SK-MEL-5 (cell line): ENCODE measurements at regions not wholly inside any gene's neighbourhood (a gene's known extent, or its start where the extent isn't known, plus 50 kb on each side); places are given as distances from the start of the nearest gene placed in this dataset.

ENCODE experiments used
- DNase-seq: peaks from one replicate; pipeline ENCODE4 v3.0.0-alpha.2; 2016; ENCODE audit warnings: low read depth, low spot score
- in situ Hi-C: cut with HindIII; loops from 2 replicates; pipeline ENCODE4 v1.10.0; 2016; ENCODE audit warnings: low sequenced_read_pairs, high pct_unique_total_duplicates, low pct_unique_long_range_greater_than_20kb

DNA sequence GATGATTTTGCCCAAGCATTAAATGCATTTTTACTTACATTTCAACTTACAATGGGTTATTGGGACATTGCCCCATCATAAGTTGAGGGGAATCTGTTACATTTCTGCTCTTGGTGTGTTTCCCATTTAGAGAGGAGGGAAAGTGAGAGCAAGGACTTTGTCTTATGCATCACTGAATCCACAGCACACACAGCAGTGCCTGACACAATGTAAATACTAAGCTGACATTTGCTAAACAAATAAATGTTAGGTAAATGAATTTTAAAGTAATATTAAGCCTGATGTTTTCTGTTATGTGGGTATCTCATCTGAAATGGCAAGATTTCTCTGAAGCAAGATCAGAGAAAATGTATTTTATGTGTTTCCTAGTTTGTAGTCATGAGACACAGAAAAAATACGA, 143.6 kb upstream of the STXBP5 start:
- in situ Hi-C loops: no loop called here
- no peak for DNase-seq

DNA sequence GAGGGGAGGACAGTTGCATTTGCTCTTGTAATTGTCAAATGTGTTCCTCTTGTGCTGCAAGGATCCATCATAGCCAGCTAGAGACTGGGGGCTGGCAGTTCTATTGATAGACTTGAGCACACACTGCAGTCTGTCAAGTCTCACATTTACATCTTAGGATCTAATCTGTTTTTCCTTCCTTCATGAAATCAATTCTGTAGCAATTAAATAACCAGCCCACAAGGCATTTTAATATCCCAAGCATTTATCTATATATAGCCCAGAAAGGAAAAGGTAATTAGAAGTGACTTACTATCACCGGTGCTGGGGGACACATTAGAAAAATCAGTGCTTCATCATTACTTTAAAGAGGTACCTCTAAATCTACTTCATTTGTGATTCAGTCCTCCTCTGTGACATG, 143.0 kb upstream of the STXBP5 start:
- DNase-seq: no peak
- in situ Hi-C loops: no loop called here

DNA sequence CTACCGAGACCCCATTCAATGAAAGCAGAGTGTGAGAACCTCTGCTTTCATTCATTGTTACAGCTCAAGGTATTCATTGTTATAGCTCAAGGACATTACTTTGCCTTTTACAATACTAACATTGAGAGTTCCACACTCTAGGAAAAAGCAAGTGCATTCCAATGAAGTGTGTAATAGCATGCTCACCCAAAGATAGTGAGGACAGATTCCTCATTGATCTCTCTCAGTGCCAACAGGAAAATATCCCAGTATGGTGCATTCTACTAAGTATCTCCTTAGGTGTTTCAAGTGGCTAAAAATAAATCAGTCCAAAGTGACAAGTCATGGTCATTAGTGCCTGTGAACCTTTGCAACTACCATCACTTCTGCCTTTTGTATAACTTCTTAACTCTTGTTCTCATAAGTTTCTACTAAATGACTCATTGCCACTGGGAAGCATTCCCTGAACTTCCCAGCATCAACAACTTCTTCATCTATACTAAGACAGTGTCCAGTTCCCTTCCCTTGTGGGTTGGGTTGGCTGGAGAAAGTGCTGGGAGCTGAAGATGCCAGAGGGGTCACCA, 140.7 kb upstream of the STXBP5 start:
- peak; percentile 44 for DNase-seq
- in situ Hi-C loops: no loop called here

DNA sequence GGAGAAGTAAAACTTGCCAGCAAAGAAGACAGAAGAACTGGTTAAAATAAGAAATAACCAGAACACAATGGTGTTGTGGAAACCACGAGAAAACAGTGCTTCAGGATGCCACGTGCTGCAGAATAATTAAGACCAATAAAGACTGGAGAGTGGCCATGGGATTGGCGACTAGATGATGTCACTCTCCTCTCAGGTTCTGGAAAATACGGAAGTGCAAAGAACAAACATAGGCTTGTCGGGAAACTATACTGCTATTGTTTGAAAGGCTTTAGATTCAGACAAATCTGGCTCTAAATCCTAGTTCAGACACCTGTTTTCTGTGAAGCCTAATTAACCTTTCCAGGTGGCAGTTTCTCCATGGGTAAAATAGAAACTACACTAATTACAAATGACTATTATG, 138.4 kb upstream of the STXBP5 start:
- in situ Hi-C loops: no loop called here
- no peak for DNase-seq

DNA sequence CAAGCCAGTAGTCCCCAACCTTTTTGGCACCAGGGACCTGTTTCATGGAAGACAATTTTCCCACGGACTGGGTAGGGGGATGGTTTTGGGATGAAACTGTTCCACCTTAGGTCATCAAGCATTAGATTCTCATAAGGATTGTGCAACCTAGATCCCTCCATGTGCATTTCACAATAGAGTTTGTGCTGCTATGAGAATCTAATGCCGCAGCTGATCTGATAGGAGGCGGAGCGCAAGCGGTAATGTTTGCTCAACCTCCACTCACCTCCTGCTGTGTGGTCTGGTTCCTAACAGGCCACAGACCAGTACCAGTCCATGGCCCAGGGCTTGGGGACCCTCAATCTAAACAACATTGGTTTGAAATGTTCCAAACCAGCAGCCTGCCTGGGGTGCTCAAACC, 137.0 kb upstream of the STXBP5 start:
- DNase-seq: no peak
- in situ Hi-C loops: no loop called here

DNA sequence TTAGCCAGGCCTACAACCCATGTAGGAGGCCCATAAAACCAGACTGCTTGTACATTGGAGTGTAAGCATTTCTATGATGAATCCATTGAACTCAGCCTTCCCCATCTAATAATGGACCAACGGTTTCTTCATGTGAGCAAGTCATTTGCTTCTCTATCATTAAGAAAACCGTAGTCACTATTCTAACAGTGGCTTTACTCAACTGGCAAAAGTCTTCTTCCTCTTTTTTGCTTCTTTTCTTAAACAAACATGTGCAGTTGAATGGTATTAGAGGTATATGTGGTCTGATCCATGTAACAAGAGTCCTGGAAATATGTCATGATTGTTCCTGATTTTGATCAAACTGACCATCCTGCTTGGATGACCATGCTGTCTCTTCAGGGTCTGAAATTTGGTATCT, 132.4 kb upstream of the STXBP5 start:
- in situ Hi-C loops: no loop called here
- no peak for DNase-seq

DNA sequence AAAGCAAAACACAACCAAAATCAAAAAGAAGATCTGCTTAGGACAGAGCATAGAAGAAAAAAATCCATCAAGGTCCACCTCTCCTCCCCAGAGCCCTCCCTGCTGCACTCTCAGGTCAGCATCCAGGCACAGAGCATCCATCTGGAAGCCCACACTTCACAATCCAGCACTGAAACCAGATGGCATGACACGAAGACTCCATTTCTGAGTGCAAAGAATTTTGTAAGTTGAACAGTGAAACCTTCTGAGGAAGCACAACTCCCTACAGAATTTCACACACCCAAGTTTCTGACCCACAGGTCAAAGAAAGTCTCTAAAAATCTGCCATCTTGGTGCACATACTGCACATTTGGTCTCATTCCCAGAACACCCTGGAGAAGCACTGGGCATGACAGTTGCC, 128.8 kb upstream of the STXBP5 start:
- in situ Hi-C loops: no loop called here
- DNase-seq: no peak

DNA sequence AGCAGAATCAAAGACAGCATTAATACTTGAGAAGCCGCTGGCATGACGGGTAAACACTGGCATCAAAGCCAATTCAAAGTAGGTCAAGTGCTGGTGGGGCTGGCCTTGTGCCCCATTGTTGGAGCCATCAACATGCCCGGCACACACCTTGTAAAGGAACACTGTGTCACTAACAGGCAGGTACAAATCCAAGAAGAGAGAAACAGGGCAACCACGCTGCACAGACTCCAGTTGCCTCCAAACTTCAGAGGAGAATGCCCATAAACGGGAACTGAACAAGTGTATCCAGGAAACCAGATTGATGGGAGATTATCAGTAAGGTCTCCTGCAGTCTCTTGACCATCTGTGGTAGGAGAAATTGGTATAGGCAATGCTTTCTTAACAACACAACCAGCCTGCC, 127.0 kb upstream of the STXBP5 start:
- in situ Hi-C loops: no loop called here

DNA sequence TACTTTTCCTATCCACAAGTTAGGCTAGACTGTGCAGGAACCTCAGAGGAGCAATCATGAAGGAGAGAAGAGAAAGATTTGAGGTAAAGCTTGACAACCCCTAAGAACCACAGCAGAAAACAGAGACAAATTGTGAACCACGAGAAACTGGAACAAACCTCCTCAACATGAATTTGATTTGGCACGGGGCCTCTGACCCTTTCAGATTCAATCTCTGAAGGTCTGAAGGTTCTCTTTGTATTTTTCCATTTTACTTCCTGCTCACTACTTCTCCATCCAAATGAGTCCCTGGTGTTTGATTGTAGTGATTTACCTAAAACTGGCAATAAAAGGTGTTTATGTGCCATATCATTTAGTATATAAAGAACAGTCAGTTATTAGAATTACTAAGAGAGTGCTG, 126.1 kb upstream of the STXBP5 start:
- no peak for DNase-seq

More for the DNA sequence above, 127.0 kb upstream of the STXBP5 start:
- no peak for DNase-seq

DNA sequence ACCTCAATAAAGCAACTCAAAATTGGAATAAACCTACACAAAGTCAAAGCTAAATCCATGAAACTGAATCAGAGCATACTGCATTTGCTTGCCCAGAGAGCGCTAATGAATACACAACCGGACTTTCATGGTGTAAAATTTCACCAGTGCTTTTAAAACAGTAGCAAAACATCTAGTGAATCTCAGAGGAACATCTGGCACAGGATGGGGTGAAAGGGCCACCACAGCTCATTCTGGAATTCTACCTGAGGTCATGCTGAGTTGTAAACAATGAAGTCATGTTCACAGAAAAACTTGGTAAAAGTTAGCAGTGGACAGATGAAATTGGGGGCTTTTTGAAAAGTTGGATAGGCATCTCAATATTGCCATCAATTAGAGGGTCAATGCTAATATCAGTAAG, 125.6 kb upstream of the STXBP5 start:
- in situ Hi-C loops: no loop called here
- DNase-seq: no peak

More for the DNA sequence above, 126.1 kb upstream of the STXBP5 start:
- in situ Hi-C loops: no loop called here

DNA sequence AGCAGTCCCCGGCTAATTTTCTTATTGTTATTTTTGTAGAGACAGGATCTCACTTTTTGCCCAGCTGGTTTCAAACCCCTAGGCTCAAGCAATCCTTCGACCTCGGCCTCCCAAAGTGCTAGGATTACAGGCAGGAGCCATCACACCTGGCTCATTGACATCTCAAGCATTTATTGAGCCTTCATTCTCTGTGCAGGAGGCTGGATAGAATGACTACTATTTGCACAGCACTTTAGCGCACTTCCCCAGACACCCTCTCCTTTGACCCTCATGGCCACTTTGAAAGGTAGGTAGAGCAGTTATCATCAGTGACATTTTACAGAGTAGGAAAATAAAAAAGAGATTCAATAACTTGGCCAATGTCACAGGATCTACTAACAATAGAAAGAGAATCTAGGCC, 124.0 kb upstream of the STXBP5 start:
- in situ Hi-C loops: no loop called here
- no peak for DNase-seq

DNA sequence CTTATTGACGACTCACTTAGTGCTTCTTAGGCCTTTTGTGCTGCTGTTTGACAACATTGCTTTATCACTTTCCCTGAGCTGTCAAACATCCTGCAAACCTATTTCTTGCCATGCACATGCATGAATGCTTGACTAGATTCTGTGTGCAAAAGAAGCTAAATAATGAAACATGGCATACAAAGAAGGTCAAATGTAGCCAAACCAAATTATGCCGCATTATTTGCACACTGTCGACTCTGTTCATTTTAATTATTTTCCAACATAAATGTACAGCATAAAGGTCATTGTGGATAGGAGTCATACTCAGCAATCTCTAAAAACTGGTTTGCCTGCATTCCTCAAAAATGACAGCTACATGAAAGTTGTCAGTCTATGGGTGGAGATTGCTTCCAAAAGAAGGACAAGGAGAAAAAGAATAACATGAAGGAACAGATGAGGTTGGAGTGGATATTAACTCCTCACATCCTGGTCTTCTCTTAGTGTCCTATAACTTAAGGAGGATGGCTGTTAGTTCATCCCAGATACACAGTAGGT, 123.1 kb upstream of the STXBP5 start:
- in situ Hi-C loops: no loop called here
- no peak for DNase-seq

DNA sequence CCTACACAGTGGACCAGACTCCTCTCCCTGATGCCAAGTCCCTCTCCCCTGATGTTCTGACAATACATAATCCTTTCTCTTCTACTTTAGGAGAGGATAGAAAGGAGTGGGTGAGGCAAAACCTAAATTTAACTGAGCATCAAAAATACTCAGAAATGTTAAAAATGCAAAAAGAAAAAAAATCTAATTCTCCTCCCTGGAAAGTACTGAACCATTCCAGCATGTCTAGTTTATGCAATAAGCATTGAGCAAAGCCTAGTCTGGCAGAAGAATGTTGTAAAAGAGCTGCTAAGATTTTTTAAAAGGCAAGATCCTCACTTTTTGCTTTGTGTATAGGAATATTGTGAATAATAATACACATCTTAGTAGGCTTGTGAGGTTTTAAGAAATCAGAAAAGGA, 116.6 kb upstream of the STXBP5 start:
- in situ Hi-C loops: no loop called here
- no peak for DNase-seq

DNA sequence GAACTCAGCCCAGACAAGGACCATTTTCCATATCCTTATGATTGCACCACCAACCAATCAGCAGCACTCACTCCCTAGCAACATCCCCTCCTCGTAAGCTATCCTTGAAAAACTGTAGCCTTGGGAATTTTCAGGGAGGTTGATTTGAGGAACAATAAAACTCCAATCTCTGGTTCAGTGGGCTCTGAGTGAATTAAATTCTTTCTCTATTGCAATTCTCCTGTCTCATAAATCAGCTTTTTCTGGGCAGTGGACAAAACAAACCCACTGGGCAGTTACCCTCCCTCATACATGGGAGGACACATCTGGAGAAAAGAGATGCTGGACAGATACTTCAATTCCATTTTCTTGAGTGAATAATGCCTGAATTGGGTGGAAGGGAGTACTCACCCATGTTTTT, 115.4 kb upstream of the STXBP5 start:
- no peak for DNase-seq
- in situ Hi-C loops: no loop called here

DNA sequence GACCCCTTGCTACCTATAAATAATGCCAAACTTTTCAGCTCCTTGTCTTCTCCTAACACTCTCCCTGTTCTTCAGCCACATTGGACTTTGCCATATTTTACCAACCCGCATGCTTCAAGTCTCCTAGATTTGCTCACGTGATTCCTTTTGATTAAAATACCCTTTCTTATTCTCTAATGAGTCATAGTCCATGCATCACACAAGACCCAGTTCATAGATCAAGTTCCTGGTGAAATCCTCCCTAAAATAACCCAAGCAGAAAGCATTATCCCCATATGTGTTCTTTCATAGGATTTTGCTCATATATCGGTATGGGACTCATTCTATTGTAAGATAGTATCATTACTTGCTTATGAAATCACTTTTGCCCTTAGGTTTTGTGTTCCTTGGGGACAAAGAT, 108.9 kb upstream of the STXBP5 start:
- no peak for DNase-seq

DNA sequence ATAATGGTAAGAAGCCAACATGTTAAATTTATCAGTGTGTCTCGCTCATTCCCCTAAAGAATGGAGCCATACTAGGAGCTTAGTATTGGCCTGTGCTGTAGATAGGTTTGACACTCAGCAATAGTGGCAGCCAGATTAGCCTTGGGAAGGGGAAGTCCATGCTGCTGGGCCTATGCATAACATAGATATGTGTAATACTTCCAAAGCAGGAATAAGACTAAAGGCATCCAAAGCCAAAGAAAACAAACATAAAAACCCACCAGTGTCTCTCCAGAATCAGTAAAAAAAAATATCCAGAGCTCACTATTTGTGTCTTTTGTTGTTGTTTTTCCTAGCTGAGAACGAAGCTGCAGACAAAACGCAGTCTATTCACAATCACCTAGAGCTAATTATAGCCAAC, 104.2 kb upstream of the STXBP5 start:
- DNase-seq: no peak
- in situ Hi-C loops: no loop called here

More for the DNA sequence above, 108.9 kb upstream of the STXBP5 start:
- in situ Hi-C loops: no loop called here

DNA sequence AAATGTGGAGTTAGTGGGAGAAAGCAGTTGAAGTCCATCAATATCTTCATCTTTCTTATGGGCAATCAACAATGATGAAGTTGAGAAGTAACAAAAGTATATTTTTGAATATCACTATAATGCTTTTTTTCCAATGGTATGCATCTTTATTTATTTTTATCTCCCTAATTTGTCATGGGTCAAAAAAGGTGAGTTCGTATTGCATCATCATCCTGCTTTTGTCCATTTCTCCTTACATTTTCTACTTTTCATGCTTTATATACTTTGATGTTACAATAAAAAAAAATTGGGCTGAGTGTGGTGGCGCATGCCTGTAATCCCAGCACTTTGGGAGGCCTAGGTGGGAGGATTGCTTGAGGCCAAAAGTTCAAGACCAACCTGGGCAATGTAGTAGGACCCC, 101.2 kb upstream of the STXBP5 start:
- DNase-seq: no peak
- in situ Hi-C loops: no loop called here

DNA sequence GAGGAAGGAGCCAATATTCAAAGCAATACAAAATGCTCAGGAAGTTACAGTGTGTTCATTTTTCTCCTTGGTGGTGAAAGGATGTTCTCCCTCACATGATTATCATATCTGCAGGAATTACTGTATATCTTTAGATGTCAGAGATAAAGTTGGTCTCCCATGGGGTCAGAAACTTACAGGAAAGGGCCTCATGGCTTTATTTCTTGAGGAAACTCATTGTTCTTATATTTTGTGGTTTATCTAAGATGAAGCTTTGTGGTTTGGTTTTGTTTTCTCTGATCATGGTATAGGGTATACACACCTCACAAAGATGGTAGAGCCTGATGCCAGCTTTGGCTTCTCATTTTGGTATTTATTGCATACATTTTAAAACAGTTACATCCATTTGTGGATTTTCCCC, 100.5 kb upstream of the STXBP5 start:
- in situ Hi-C loops: no loop called here
- peak; percentile 93 for DNase-seq

DNA sequence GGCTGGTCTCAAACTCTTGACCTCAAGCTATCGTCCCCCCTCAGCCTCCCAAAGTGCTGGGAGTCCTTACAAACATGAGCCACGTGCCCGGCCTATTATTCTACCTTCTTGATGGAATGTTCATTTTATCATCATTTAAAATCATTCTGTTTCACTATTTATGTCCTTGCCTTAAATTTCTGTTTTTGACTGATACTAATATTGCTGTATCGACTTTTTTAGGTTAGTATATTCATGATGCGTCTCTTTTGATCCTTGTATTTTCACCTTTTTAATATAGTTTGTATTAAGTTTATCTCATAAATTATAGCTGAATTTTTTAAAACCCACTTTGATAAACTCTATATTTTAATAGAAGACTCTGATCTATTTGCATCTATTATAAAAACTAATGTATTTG, 98.4 kb upstream of the STXBP5 start:
- in situ Hi-C loops: no loop called here
- DNase-seq: no peak
